Cerebellar cortex (tissue), 1 donor: ENCODE measurements at regions not wholly inside any gene's neighbourhood (a gene's known extent, or its start where the extent isn't known, plus 50 kb on each side); places are given as distances from the start of the nearest gene placed in this dataset.
A peak's percentile ranks its signal among the peaks of the same experiment; 100 is the strongest.

Experiments used
- DNase-seq: peaks from one replicate; pipeline ENCODE4 v3.0.0-alpha.2; 2015; ENCODE audit warnings: low spot score

DNA sequence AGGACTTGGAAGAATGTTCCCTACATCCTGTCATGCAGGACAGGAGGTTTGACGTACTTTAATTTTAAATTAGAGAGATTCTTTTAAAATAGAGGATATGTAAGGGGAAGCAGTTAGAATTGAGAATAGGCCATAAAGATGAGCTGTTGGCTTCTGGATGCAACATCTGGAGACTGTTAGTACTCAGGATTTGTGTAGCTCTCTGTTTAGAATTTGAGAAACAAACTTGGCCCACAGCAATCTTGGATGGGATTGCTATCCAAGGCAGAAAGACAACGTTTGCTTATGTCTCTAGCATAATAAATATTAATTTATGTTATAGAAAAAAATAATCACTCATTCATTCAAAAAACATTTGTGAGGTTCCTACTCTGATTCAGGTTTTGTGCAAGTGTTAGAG is 398.4 kb upstream of the NOVA1 start:
- no peak for DNase-seq

DNA sequence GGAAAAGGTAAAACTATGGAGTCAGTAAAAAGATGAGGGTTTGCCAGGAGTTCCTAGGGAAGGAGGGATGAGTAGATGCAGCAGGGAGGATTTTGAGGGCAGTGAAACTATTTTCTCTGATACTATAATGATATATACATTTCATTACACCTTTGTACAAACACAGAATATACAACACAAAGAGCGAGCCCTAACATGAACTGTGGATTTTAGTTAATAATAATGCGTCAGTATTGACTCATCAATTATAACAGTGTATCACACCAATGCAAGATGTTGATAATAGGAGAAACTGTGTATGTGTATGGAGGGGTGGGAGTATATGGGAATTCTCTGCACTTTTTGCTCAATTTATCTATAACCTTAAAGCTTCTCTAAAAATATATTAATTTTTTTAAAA is 404.3 kb upstream of the NOVA1 start:
- DNase-seq: no peak

DNA sequence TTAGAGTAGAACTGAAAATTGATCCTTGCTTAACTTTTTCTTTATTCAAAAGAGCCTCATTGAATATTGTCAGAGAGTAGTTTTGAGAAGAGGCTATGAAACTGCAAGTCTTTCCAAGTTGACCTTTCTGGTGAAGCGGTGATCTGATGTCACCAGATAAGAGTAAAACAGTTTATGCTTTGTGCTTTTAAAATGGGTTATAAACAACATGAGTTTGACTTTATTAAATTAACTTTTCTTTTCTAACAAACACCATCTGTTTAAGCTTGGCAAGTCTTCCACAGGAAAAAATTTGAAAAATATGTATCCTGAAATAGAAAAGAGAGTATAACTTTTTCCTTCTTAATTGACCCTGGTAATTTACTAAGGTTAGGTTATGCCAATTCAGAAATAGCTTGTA is 408.7 kb upstream of the NOVA1 start:
- DNase-seq: no peak

DNA sequence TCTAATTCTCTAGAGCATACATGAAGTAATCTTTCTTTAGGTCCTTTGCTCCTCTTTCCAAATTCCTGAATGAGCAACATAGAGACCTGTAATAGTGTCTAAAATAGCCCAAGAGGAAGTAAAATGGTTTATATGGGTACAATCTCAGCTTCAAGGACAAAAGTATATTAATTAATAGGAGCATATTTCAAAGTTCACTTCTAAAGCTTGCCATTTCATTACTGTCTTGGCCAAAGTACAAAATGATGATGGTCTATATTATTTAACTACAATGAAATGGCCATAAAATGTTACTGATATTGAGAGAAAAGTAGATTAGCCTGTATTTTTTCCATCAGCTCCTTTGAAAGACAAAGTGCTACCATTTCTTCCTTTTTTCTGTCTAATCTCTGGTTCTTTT is 410.4 kb upstream of the NOVA1 start:
- DNase-seq: no peak

DNA sequence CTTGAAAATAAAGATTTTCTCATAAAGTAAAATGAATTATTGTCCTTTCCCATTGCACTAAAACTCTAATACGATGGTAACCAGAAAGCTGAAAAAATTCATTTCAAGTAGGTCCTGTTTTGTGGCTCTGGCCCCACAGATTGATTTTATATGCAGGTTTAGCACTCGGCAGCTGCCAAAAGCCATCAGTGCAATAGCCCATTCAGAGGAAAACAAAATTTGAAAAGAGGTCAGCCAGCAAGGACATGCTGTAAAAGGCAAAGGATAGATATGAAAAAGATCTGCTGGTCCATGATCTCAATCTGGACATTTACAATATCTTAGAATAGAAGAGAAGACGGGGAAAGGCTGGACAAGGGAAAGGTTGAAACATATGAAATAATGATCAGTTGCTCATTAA is 414.8 kb upstream of the NOVA1 start:
- DNase-seq: peak; percentile 70

DNA sequence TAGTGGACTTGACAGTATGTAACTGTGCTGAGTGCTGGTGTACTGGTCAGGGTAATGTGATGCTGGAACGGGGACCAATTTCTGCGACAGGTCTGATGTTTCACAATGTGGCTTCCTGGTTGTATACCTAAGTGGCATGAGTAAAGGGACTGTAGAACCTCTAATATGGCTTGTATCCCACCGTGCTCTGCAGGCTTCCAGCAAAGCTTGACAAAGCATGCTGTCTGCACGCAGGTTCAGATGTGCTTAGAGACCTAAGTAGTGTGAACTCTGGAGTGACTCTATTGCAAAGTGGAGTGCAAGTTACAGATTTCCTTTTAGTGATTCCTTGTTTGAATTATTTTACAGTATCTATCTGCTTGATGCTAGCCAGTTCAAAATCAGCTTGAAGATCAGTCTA is 415.8 kb upstream of the NOVA1 start:
- DNase-seq: peak; percentile 16

DNA sequence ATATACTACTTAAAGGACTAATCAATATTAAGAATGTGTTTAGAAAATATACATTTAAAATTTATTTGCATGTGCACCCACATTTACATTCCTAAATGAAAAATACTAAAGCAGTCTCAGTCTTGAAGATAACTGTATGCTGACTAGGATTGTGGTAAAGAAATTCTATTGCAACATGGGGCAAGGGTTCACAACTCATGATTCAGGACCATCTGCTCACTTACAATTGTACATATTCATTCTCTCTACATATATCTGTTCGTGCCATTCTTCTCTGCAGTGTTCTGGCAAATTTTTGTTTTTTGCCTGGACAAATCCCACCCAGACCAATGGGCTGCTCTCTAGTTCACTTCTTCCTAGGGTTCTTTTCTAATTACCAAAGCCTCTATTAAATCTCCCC is 417.2 kb upstream of the NOVA1 start:
- DNase-seq: no peak

DNA sequence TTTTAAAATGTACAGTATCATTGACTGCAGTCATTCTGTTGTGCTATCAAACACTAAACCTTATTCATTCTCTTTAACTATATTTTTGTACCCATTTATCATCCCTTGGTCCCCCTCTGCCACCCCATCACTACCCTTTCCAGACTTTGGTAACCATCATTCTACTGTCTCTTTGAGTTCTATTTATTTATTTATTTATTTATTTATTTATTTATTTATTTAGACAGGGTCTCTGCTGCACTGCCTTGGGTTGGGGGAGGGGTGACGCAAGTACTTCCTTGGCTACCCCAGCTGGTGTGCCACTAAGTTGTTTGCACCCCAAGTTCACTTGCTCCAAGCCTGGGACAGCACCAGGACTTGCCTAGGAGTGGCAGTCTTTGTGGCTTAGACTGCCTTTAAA is 427.8 kb upstream of the NOVA1 start:
- no peak for DNase-seq

DNA sequence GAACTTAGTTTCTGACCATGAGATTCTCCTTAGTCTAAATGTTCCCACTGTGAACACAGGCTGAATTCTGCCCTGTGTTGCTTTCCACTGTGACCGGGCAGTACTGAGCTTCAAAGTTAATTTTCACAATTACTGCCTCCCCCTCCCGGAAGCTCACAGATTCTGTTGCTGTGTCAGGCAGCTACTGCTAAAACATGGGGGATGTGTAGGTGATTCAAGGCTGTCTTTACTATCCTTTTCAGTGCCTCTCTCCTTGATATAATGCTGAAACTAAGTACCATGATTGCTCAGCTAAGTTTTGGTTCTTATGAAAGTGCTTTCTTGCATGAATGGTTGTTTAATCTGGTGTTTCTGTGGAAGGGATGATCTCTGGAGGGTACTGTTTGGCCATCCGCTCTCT is 428.3 kb upstream of the NOVA1 start:
- no peak for DNase-seq

DNA sequence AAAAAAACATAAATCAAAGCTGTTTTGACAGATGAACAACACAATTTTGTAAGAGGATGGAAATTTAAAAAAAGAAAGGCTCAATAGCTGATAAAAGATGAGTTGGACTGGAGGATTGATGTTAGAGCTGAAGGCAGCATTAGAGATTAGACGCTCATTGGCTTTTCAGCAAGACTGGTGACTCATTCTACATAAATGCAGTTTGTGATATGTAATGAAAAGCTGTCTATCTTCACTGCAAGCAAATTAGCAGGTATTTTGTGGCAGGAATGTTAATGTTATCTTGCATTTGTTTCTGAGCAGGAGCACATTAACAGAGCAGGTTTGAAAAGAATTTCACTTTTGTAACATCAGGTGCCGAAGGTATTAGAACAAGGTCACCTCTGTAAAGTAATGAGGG is 442.7 kb upstream of the NOVA1 start:
- DNase-seq: no peak

DNA sequence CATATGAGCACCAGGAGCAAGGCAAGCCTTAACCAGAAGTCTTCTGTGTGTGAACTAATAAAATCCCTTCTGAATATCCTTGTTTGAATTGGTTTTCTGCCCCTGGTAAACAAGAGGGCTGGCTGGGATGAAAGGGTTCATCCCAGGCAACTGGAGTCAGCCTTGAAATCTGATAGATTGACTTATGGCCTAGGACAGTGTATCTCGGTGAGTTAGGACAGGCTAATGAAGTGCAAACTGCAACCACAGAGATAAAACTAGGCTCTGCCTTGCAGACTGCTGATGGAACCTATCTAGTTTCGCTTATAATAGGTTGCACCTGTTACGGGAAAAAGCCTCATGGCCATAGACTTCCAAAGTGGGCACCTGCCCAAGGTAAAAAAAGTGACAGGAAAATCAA is 451.9 kb upstream of the NOVA1 start:
- no peak for DNase-seq

DNA sequence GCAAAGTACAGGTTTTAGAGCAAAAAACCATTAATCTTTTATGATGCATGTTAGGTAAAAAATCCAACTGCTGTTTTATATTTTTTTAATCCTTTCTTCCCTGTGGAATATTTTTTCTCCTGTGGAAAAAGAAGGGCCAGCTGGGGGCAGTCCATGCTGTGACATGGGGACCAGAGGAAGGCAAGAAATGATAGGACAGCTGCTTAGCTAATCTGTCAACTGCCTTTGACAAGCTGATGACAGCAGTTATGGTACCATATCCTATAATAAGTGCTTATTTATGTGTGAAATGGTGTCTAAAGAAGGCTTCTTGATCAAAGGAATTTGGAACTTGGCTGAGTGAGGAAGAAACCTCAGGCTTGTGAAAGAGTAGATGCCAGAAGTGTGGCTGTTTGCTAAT is 452.4 kb upstream of the NOVA1 start:
- DNase-seq: no peak

DNA sequence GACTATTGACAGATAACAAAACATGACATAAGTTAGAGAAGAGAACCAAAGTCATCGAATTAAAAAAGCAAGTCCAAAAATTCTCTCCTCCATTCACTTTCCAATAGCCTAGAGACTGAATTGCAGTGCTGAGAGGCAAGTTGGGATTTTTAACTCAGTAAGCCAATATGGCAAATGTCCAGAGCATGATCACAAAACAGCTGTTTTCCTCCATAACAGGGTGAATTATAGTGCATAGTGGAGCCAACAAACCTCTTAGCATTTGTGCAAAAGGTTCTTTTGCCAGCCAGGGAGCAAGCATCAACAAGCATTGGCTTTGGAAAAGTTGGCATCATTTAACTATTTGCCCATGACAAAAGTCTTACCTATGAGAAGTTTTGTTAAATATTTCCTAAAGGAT is 458.8 kb upstream of the NOVA1 start:
- DNase-seq: no peak

DNA sequence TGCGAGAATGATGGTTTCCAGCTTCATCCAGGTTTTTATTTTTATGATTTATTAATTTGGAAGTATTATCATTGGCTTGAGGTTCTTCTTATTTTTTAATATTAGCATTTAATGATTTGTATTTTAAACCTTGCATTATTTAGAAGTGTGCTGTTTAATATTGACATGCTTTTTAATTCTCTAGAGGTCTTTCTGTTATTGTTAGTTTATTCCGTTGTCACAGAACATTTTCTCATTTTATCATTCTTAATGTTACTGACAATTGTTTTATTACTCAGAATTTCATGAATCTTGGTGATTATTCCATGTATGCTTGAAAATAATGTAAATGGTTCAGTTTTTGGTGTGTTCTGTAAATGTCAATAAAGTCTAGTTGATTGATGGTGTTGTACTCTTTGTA is 463.5 kb upstream of the NOVA1 start:
- DNase-seq: no peak

DNA sequence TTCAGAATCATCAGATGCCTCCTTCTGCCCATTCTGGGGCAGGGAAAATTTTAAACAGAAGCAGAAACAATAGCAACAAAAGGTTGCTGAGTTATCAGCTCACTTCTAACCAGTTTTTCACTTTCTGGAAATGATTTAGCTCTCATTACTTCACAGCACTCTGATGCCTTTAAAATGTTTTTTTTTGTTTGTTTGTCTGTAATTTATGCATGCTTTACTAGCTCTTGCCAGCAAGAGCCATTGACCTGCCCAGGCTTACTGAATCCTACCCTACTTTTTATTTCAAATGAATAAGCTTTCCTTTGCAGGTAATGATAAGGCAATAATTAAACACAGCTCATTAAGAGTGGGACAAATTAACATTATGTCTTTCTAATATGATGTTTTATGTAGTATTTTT is 466.1 kb upstream of the NOVA1 start:
- DNase-seq: no peak

DNA sequence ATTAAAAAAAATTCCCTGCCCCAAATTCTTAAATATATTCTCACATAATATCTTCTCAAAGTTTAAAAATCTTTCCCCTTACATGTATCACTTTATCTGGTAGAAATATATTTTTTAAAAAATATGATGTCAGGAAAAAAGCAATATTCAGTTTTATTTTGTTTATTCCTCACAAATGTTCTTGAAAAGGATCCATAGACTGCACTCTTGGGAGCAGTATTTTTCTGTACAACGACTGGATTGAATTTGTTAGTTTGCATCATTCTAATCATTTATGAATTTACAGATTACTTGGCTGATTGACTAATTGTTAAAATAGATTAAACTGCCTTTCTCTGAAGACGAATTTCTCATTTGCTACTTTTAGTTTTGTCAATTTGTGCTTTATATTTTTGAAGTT is 468.1 kb upstream of the NOVA1 start:
- DNase-seq: no peak

DNA sequence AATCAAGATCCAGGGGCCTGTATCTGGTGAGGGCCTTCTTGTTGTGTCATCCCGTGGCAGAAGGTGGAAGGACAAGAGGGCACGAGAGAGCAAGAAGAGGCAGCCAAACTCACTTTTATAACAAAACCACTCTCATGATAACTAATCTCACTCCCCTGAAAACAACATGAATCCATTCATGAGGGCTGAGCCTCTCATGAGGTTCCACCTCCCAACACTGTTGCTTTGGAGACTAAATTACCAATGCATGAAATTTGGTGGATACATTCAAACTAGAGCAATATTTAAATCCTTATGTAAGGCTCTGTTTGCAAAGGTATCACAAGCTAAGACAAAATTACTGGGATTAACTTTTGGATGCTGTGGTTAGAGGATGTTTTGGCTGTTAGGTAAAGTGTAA is 470.1 kb upstream of the NOVA1 start:
- no peak for DNase-seq

DNA sequence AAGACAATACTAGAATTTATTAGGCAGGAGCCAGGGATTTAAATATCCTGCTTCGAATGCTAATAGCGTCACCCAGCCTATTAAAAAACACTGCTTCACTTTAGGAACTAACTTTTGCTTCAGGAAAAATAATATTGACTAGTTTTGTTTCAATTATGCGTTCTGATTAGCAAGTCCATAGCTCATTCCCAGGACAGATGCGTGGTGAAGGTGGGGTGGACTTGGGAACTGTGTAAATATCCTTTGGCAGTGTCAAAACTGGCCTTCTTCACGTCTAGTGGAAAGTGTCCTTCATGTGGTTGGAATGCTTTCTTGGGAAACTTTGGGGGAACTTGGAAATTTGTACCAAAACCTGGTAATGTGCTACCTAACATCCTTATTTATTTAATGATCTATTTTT is 474.8 kb upstream of the NOVA1 start:
- DNase-seq: no peak

DNA sequence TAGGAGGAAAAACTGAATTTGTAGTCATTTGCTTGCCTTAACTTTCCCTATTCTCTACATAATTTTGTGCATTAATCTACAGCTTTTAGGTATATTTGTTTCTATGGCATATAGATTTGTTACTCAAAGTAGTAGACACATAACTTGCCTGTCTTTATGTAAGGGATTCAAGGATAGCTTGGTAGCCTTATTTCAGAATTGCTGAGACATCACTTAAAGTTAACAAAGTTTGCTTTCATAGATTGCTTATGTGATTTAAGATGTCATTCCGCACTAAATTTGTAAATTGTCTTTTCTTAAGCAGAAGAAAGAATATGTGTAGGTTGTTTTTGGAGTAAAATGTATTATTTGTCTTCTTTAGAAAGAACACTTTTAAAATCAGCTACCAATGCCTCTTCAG is 477.7 kb upstream of the NOVA1 start:
- no peak for DNase-seq

DNA sequence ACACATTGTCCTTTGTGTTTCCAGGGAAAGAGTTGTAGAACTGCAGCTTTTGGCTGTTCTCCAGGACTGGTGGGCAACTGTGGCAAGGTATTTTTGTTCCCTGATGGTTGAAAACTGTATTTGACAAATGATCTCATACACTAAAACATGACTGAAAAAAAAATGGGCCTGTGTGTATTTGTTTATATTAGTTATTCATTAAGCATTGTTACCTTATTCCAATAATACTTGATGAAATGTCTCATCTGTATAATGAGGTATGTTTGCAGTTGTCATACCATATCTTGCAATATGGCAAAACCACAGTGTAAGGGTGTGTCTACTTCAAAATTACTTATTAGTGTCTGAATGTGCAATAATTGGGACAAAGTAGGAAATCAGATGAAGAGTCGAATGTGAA is 479.4 kb upstream of the NOVA1 start:
- DNase-seq: no peak

DNA sequence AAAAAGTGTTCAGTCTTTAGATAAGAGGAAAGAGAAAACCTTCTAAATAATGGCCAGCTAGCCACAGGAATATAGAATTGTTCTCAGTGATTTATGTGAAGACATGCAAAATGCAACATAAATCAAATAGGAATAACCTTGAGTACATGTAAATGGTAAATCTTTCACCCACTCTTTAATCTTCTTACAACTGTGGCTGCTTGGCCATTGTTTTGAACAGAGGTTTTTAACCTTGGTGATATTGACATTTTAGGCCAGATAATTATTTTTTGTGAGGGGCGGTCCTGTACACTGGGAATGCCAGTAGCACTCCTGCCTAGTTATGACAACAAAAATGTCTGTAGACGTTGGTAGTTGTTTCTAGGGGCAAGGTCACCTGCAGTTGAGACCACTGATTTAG is 479.9 kb upstream of the NOVA1 start:
- no peak for DNase-seq

DNA sequence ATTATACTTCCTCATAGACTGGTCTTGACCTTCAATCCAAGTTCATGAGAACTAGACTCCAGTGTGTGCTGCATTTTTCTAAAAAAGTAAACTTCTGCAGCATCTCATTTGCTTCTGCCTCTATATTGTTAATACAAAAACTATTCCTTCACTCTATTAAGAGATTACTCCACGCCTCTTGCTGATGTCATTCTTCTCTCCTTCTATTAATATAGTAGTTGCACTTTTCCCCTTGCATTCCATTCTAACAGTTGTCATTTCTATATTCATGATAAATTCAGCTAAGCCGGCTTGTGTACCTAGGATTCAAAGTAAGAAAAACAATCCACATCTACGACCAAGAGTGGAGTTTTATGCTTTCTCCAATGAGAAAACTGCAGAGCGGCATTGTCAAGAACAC is 480.4 kb upstream of the NOVA1 start:
- no peak for DNase-seq

DNA sequence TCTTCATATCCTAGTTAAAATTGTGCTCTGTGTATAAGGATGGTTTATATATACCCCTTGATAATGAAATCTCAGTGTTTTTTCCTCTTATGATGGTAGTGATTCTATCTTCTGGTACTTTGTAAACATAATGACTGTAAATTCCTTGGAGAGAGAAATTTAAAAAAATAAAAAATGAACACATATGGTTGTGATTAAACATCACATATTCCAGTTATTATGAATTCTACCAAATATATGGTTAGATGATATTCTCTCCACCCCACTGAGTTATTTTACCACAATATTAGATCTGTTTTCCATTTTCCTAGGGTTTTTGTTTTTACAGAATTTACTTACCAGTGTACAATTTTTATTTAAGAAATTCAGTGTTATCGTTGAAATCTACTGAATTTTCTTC is 481.9 kb upstream of the NOVA1 start:
- DNase-seq: no peak

DNA sequence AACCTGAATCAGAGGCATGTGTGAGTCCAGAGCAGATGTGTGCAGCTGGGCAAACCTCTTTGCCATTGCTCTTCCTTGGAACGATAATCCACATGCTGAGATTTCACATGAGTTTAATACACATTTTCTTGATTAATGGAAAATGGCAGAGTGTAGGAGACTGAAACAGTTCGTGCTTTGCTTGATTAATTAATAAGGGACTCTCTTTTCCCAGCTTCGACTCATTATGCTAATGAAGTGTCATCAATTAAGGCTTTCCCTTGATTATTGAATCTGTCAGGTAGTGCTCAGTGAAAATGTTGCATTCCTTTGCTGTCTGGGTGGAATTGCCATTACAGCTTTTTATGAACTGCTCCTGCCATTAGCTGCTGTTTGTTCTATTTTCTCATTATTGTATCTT is 487.7 kb upstream of the NOVA1 start:
- DNase-seq: no peak

DNA sequence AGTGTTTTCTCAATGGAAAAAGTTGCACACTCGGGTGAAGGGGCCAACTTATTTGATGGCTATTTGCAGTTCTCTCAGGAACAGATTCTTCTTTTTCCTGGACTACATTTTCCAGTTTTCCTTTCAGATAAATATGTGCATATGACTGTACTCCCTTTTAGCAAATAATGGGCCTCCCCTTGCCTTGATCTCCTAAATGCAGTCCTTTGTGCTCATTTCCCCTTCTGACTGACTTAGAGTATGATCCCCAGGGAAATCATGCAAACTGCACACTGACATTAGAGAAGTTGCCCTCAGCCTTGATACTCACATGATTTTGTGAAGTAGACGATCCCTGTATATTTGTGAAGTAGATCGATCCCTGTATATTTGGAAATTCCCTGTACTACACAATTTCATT is 492.9 kb upstream of the NOVA1 start:
- DNase-seq: no peak

DNA sequence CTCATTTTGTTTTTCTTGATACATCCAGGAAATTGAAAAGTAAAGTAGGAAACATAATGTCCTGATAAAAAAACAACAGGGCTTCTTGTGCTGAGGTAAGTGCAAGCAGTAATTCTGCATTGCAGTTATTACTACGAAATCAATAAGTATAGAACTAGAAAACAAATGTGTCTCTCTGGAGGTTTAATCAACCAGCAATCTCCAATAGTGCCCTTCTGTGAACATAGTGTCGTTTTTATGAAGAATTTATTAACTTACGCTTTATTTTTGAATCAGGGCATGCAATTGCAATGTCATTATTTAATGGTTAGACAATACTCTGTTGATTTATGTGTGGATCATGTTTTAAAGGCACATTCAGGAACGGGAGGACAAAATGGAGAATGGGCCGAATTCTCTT is 494.1 kb upstream of the NOVA1 start:
- no peak for DNase-seq
